H1 (cell line): ENCODE measurements at regions not wholly inside any gene's neighbourhood (a gene's known extent, or its start where the extent isn't known, plus 50 kb on each side); places are given as distances from the start of the nearest gene placed in this dataset.

Experiments used
- CTCF ChIA-PET: fragments of 300-600 bp; sonication (Branson Sonifier 250); formaldehyde crosslinking; loops from one replicate; lab custom pipeline; 2021; ENCODE audit not compliant: partially characterized antibody; lab: Charles Lee
- POLR2A ChIA-PET: fragments of 300-600 bp; sonication (Branson Sonifier 250); formaldehyde crosslinking; loops from one replicate; lab custom pipeline; 2021; ENCODE audit warnings: inconsistent platforms; ENCODE audit not compliant: partially characterized antibody; lab: Charles Lee
- DNase-seq, 2 experiments: peaks; one replicate each; pipeline versions ENCODE4 v3.0.0 to v3.0.0-alpha.2; 2010 to 2022; ENCODE audit warnings: low spot score in 2 of 2, low read depth in 1 of 2, mixed read lengths in 1 of 2
- FAIRE-seq: peaks from 2 replicates; lab custom pipeline; 2011; peaks lifted over from hg19 to GRCh38; lab: Jason Lieb, UNC
- H2AFZ ChIP-seq: 2 replicates; pipeline ENCODE4 v1.8.1; 2012; ENCODE audit warnings: low read length, inconsistent platforms
- H2AK5ac ChIP-seq: 2 replicates; pipeline ENCODE4 v1.6.1; 2013; ENCODE audit warnings: low read depth, low read length
- H2BK120ac ChIP-seq: replicated peaks from 2 replicates; pipeline ENCODE3; 2013; ENCODE audit warnings: low read depth, low read length, inconsistent platforms
- H2BK12ac ChIP-seq: 2 replicates; pipeline ENCODE4 v1.6.1; 2013; ENCODE audit warnings: low read depth, low read length
- H2BK15ac ChIP-seq: 2 replicates; pipeline ENCODE4 v1.6.1; 2013; ENCODE audit warnings: low read length
- H2BK20ac ChIP-seq: 2 replicates; pipeline ENCODE4 v1.6.1; 2013; ENCODE audit warnings: low read length
- H2BK5ac ChIP-seq: 2 replicates; pipeline ENCODE4 v1.6.1; 2013; ENCODE audit warnings: low read depth, low read length
- H3K14ac ChIP-seq: 2 replicates; pipeline ENCODE4 v1.6.1; 2013; ENCODE audit warnings: inconsistent platforms; ENCODE audit not compliant: insufficient read length
- H3K18ac ChIP-seq: 2 replicates; pipeline ENCODE4 v1.6.1; 2013; ENCODE audit warnings: low read length; ENCODE audit errors: extremely low read depth
- H3K23ac ChIP-seq: 2 replicates; pipeline ENCODE4 v1.6.1; 2013; ENCODE audit warnings: inconsistent platforms; ENCODE audit not compliant: insufficient read length
- H3K23me2 ChIP-seq: 2 replicates; pipeline ENCODE4 v1.6.1; 2013; ENCODE audit warnings: low read depth, low read length
- H3K27ac ChIP-seq: 2 replicates; pipeline ENCODE4 v1.6.1; 2011; ENCODE audit warnings: low read depth, low read length, inconsistent platforms
- H3K27me3 ChIP-seq, 4 experiments: replicated peaks in 1 of 4; 1 replicate in 1 of 4; 2 replicates in 3 of 4; pipeline versions ENCODE4 v1.6.1 to v1.8.1; 2011 to 2013; ENCODE audit warnings: low read length in 3 of 4, mild to moderate bottlenecking in 3 of 4, inconsistent platforms in 2 of 4, mixed read lengths in 2 of 4, moderate library complexity in 1 of 4; ENCODE audit not compliant: control insufficient read depth in 3 of 4, insufficient read depth in 3 of 4; ENCODE audit errors: extremely low read depth in 1 of 4
- H3K36me3 ChIP-seq, 4 experiments: 2 replicates each; pipeline versions ENCODE4 v1.6.1 to v1.8.1; 2011 to 2013; ENCODE audit warnings: mild to moderate bottlenecking in 4 of 4, low read length in 3 of 4, moderate library complexity in 2 of 4, control low read depth in 1 of 4, inconsistent platforms in 1 of 4; ENCODE audit not compliant: insufficient read depth in 4 of 4, control insufficient read depth in 2 of 4
- H3K4ac ChIP-seq: replicated peaks from 2 replicates; pipeline ENCODE3; 2013; ENCODE audit warnings: low read length, low read depth, mixed read lengths, inconsistent platforms; ENCODE audit not compliant: insufficient read length
- H3K4me1 ChIP-seq, 4 experiments: replicated peaks in 1 of 4; 1 replicate in 1 of 4; 2 replicates in 3 of 4; pipeline versions ENCODE4 v1.6.1 to v1.8.1; 2011 to 2013; ENCODE audit warnings: low read length in 3 of 4, inconsistent platforms in 2 of 4, mixed read lengths in 1 of 4; ENCODE audit not compliant: insufficient read depth in 4 of 4, control insufficient read depth in 3 of 4
- H3K4me2 ChIP-seq, 2 experiments: 2 replicates each; pipeline versions ENCODE4 v1.6.1 to v1.8.1; 2011 to 2013; ENCODE audit warnings: low read depth in 2 of 2, low read length in 2 of 2, control low read depth in 1 of 2, inconsistent platforms in 1 of 2, mild to moderate bottlenecking in 1 of 2; ENCODE audit not compliant: insufficient read depth in 1 of 2
- H3K4me3 ChIP-seq, 4 experiments: fragments of 200-600, 300-600 bp in 1 of 4; sonication (generic), shearing (Covaris generic), sonication (Bioruptor Twin) in 1 of 4; 2 replicates each; pipeline versions ENCODE4 v1.5.1 to v1.8.1; 2011 to 2016; ENCODE audit warnings: low read length in 4 of 4, low read depth in 3 of 4, control low read depth in 2 of 4, inconsistent platforms in 2 of 4, mild to moderate bottlenecking in 2 of 4, mixed read lengths in 1 of 4, moderate library complexity in 1 of 4; ENCODE audit not compliant: insufficient read depth in 2 of 4; ENCODE audit errors: extremely low read depth in 1 of 4
- H3K56ac ChIP-seq: replicated peaks from 2 replicates; pipeline ENCODE3; 2013; ENCODE audit warnings: low read depth, mild to moderate bottlenecking, mixed read lengths, low read length, inconsistent platforms; ENCODE audit not compliant: insufficient read length
- H3K79me1 ChIP-seq: 2 replicates; pipeline ENCODE4 v1.6.1; 2013; ENCODE audit warnings: low read depth, low read length, control low read depth
- H3K79me2 ChIP-seq, 2 experiments: 2 replicates each; pipeline versions ENCODE4 v1.6.1 to v1.8.1; 2012 to 2013; ENCODE audit warnings: low read length in 2 of 2, mild to moderate bottlenecking in 2 of 2, inconsistent platforms in 1 of 2; ENCODE audit not compliant: insufficient read depth in 2 of 2, control insufficient read depth in 1 of 2
- H3K9ac ChIP-seq, 4 experiments: replicated peaks in 1 of 4; 1 replicate in 1 of 4; 2 replicates in 3 of 4; pipeline versions ENCODE4 v1.6.1 to v1.8.1; 2011 to 2013; ENCODE audit warnings: low read depth in 3 of 4, low read length in 3 of 4, control low read depth in 2 of 4, mild to moderate bottlenecking in 2 of 4, moderate library complexity in 2 of 4, inconsistent platforms in 1 of 4; ENCODE audit errors: extremely low read depth in 1 of 4
- H3K9me3 ChIP-seq, 2 experiments: 2 replicates each; pipeline versions ENCODE4 v1.6.1 to v1.8.1; 2012 to 2013; ENCODE audit warnings: mild to moderate bottlenecking in 2 of 2, moderate library complexity in 2 of 2, control low read depth in 1 of 2, inconsistent platforms in 1 of 2, low read depth in 1 of 2, low read length in 1 of 2, mixed read lengths in 1 of 2; ENCODE audit not compliant: insufficient read depth in 2 of 2
- H4K20me1 ChIP-seq, 2 experiments: replicated peaks in 1 of 2; 2 replicates each; pipeline versions ENCODE3 to v1.8.1; 2011 to 2013; ENCODE audit warnings: inconsistent platforms in 2 of 2, low read length in 2 of 2, mild to moderate bottlenecking in 1 of 2; ENCODE audit not compliant: insufficient read depth in 2 of 2, control insufficient read depth in 1 of 2
- H4K5ac ChIP-seq: 2 replicates; pipeline ENCODE4 v1.6.1; 2013; ENCODE audit warnings: low read length, low read depth, mixed read lengths, inconsistent platforms; ENCODE audit not compliant: insufficient read length
- H4K8ac ChIP-seq: 2 replicates; pipeline ENCODE4 v1.8.0; 2013; ENCODE audit warnings: mild to moderate bottlenecking, moderate library complexity, low read length, inconsistent platforms; ENCODE audit not compliant: insufficient read depth; ENCODE audit errors: extremely low read depth
- H4K91ac ChIP-seq: replicated peaks from 2 replicates; pipeline ENCODE3; 2013; ENCODE audit warnings: low read length, mixed read lengths, inconsistent platforms; ENCODE audit not compliant: insufficient read length
- ATF2 ChIP-seq: IDR thresholded peaks from 2 replicates; pipeline ENCODE4 v1.6.1; 2012; ENCODE audit warnings: low read length, inconsistent platforms
- BACH1 ChIP-seq: IDR thresholded peaks from 2 replicates; pipeline ENCODE4 v1.6.1; 2012; ENCODE audit warnings: low read length, improper control_type of control experiment
- BRCA1 ChIP-seq: IDR thresholded peaks from 2 replicates; pipeline ENCODE4 v1.6.1; 2012; ENCODE audit warnings: low read depth, low read length, improper control_type of control experiment
- EGR1 ChIP-seq: IDR thresholded peaks from 2 replicates; pipeline ENCODE4 v1.6.1; 2011; ENCODE audit warnings: low read depth, low read length, borderline replicate concordance
- HDAC6 ChIP-seq: IDR thresholded peaks from one replicate; pipeline ENCODE4 v1.7.1; 2012; ENCODE audit warnings: low read depth, mild to moderate bottlenecking, inconsistent platforms, low read length, moderate library complexity
- POLR2AphosphoS5 ChIP-seq: IDR thresholded peaks from 2 replicates; pipeline ENCODE4 v1.6.1; 2011; ENCODE audit warnings: low read depth, low read length
- POU5F1 ChIP-seq: IDR thresholded peaks from 2 replicates; pipeline ENCODE4 v1.6.1; 2011; ENCODE audit warnings: low read depth, mild to moderate bottlenecking, low read length, moderate library complexity
- RBBP5 ChIP-seq: IDR thresholded peaks from 2 replicates; pipeline ENCODE4 v1.7.1; 2012; ENCODE audit warnings: low read depth, mild to moderate bottlenecking, inconsistent platforms, low read length, moderate library complexity, borderline replicate concordance
- RNF2 ChIP-seq: fragments of 200-900, 300-1000 bp; sonication (generic); IDR thresholded peaks from 2 replicates; pipeline ENCODE4 v1.7.1; 2016; ENCODE audit warnings: borderline replicate concordance, low read depth, mild to moderate bottlenecking, antibody characterized with exemption, low read length; ENCODE audit not compliant: poor library complexity, severe bottlenecking; ENCODE audit errors: missing control alignments
- SIX5 ChIP-seq: IDR thresholded peaks from 2 replicates; pipeline ENCODE4 v1.6.1; 2011; ENCODE audit warnings: mild to moderate bottlenecking, low read depth, low read length
- SP2 ChIP-seq: IDR thresholded peaks from 2 replicates; pipeline ENCODE4 v1.6.1; 2012; ENCODE audit warnings: mild to moderate bottlenecking, low read length, inconsistent platforms
- WGBS, 2 experiments: shearing (Covaris generic) in 1 of 2; methylation state at CpG; one replicate each; pipeline versions ENCODE4 v1.1.6 to v1.1.7; 2013 to 2015; ENCODE audit warnings: low lambda C conversion rate in 2 of 2, mixed read lengths in 2 of 2, inconsistent platforms in 1 of 2, low coverage in 1 of 2, missing lambda C conversion rate in 1 of 2; ENCODE audit not compliant: insufficient replicate concordance in 2 of 2, insufficient coverage in 1 of 2, insufficient read length in 1 of 2; ENCODE audit errors: extremely low coverage in 1 of 2, missing lambda C conversion rate in 1 of 2; 5-methylcytosine and 5-hydroxymethylcytosine counted together

- Histone ChIP-seq H4K8ac (no peak overlapping the region), H2AK5ac (0 out of 2 replicates have a peak overlapping the region, but pooled peaks have one; percentile 34), H3K79me2 (no peaks in the 10 kb centered on the region), H2BK20ac (no peak overlapping the region), H3K9ac (no peak overlapping the region; a peak in 1 of 7 replicates), H3K4me2 (no peak overlapping the region), H3K79me1 (no peaks in the 10 kb centered on the region), H3K4me1 (no peaks in the 10 kb centered on the region), H3K27ac (no peak overlapping the region), H2BK15ac (no peak overlapping the region), H2BK12ac (no peak overlapping the region; the same call in 1 of the 2 replicates), H2BK120ac (no peak overlapping the region), H3K18ac (no peak overlapping the region), H3K4me3 (no peak overlapping the region), H3K56ac (no peak overlapping the region), H3K14ac (no peak overlapping the region), H3K36me3 (no peaks in the 10 kb centered on the region), H3K4ac (no peak overlapping the region), H2AFZ (no peak overlapping the region), H4K20me1 (no peaks in the 10 kb centered on the region), H4K91ac (no peak overlapping the region), H2BK5ac (no peak overlapping the region), H3K9me3 (no peaks in the 10 kb centered on the region), H3K27me3 (no peaks in the 10 kb centered on the region; a peak in 1 of 7 replicates), H4K5ac (no peak overlapping the region), H3K23me2 (no peaks in the 10 kb centered on the region; the same call in 1 of the 2 replicates), H3K23ac (no peak overlapping the region)
- ChIA-PET POLR2A (interaction anchor here (1.0 kb wide), 1 partner anchor 87 kb away, joined by 3 read pairs; no protein-coding TSS in a partner anchor), CTCF (interaction anchor here (0.6 to 2.4 kb wide), 17 partner anchors 10 to 473 kb away, joined by 3 to 16 read pairs (median 4); partner anchors contain the start of genes LTO1 and SMIM38)
- WGBS, 2 experiments, result 87% methylated on average over 12 of the region's 12 CpGs; no CpG with 5 or more reads in 1 of the 2 experiments
- FAIRE-seq (no peak), DNase-seq (no peak)
- TF ChIP-seq HDAC6 (no peak), SIX5 (no peak), RBBP5 (no peak), POU5F1 (no peak), SP2 (no peak), BACH1 (no peak), POLR2AphosphoS5 (no peak), RNF2 (no peak), ATF2 (no peak), BRCA1 (no peak), EGR1 (no peak)
Observed at GRCh38 chr11:69210310-69211035, 54.7 kb downstream of the SMIM38 start.
